ENCODE measurements at regions not wholly inside any gene's neighbourhood (a gene's known extent, or its start where the extent isn't known, plus 50 kb on each side); places are given as distances from the start of the nearest gene placed in this dataset.

DNA sequence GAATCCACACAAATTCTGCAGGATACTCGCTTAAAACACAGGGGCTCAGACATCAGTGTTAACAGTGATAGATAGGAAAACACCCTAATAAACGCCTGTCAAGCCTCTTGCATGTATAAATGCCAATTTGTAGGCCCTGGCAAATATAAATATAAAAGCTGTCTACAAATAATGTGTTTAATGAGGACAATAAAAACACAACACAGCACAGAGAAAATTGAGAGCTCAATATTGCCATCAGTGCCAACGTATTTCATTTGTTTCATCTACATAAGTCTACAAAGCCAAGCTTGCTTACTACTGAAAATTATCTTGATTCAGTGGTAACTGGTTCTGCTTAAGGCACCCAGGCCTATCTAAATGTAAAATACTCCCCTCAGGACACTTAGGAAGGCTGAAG, 1387.0 kb upstream of the TENM4 start:
- POLR2A ChIA-PET = no interaction called here
- WGBS (ENCODE audit: missing lambda C conversion rate) = 0% methylated on average over 3 of the region's 3 CpGs
- CTCF ChIA-PET = no interaction called here
- no peak for FAIRE-seq
- H3K27ac ChIP-seq = no peak overlapping the region
- TF ChIP-seq ESRRA (IDR thresholded peaks at IDR 0.05; ENCODE audit: borderline replicate concordance, low read length) = no peak
- no peak for TF ChIP-seq ZSCAN20 (CRISPR knock-in tag; IDR thresholded peaks at IDR 0.05)
- no peak for TF ChIP-seq TFCP2L1 (CRISPR knock-in tag; IDR thresholded peaks at IDR 0.05)
- no peak for TF ChIP-seq RAD21 (conservative IDR thresholded peaks at IDR 0.05 in 1 of 2, IDR thresholded peaks at IDR 0.05 in 1 of 2)
- no peak for TF ChIP-seq NPAS2 (CRISPR knock-in tag; IDR thresholded peaks at IDR 0.05; ENCODE audit: borderline replicate concordance)
- TF ChIP-seq POLR2A (IDR thresholded peaks at IDR 0.05; ENCODE audit: low read length) = no peak
- no peak for TF ChIP-seq ZFP36 (IDR thresholded peaks at IDR 0.05; ENCODE audit: borderline replicate concordance, partially characterized antibody)
- TF ChIP-seq, protein P1, sequence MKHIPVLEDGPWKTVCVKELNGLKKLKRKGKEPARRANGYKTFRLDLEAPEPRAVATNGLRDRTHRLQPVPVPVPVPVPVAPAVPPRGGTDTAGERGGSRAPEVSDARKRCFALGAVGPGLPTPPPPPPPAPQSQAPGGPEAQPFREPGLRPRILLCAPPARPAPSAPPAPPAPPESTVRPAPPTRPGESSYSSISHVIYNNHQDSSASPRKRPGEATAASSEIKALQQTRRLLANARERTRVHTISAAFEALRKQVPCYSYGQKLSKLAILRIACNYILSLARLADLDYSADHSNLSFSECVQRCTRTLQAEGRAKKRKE (CRISPR knock-in tag; IDR thresholded peaks at IDR 0.05; ENCODE audit: low read depth) = no peak
- TF ChIP-seq, protein P2, sequence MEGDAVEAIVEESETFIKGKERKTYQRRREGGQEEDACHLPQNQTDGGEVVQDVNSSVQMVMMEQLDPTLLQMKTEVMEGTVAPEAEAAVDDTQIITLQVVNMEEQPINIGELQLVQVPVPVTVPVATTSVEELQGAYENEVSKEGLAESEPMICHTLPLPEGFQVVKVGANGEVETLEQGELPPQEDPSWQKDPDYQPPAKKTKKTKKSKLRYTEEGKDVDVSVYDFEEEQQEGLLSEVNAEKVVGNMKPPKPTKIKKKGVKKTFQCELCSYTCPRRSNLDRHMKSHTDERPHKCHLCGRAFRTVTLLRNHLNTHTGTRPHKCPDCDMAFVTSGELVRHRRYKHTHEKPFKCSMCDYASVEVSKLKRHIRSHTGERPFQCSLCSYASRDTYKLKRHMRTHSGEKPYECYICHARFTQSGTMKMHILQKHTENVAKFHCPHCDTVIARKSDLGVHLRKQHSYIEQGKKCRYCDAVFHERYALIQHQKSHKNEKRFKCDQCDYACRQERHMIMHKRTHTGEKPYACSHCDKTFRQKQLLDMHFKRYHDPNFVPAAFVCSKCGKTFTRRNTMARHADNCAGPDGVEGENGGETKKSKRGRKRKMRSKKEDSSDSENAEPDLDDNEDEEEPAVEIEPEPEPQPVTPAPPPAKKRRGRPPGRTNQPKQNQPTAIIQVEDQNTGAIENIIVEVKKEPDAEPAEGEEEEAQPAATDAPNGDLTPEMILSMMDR (IDR thresholded peaks at IDR 0.05) = no peak
- no peak for TF ChIP-seq CEBPB (IDR thresholded peaks at IDR 0.05)
- TF ChIP-seq BHLHE40 (IDR thresholded peaks at IDR 0.05; ENCODE audit: low read depth, low read length) = no peak
- no peak for TF ChIP-seq FOXS1 (CRISPR knock-in tag; IDR thresholded peaks at IDR 0.05)
- TF ChIP-seq, protein P3, sequence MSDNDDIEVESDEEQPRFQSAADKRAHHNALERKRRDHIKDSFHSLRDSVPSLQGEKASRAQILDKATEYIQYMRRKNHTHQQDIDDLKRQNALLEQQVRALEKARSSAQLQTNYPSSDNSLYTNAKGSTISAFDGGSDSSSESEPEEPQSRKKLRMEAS (IDR thresholded peaks at IDR 0.05) = no peak
- ATAC-seq = no peak
- H3K9me3 ChIP-seq = no peaks in the 10 kb centered on the region
- no peak overlapping the region for H3K4me3 ChIP-seq
- DNase-seq (ENCODE audit: low read depth in 1 of 2, low spot score in 1 of 2) = no peak
- no peak overlapping the region for H3K4me2 ChIP-seq
- no peaks in the 10 kb centered on the region for H3K4me1 ChIP-seq

DNA sequence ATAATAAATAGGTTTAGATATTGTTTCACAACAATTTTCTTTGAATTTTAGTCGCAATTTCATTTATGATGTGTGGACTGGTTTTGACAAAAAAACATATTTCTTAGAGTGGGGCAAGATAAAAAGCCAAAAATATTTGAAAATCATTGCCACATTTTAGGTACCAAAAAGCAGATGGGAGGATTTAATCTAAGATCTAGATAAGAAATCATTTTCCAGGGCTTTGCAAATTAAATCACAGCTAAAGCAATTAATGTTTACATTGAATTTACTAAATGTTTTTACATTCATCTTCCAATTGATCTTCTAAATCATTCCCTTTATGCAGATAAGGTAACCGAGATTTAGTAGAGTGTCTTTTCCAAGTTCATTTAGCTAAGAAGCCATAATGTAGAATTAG, 1386.0 kb upstream of the TENM4 start:
- 5% methylated on average over 2 of the region's 2 CpGs for WGBS (ENCODE audit: missing lambda C conversion rate)
- ChIA-PET POLR2A (no interaction called here), CTCF (no interaction called here)
- Histone ChIP-seq H3K4me2 (no peak overlapping the region), H3K4me1 (no peaks in the 10 kb centered on the region), H3K9me3 (no peaks in the 10 kb centered on the region), H3K27ac (no peak overlapping the region), H3K4me3 (no peak overlapping the region)
- ATAC-seq (no peak), DNase-seq (ENCODE audit: low read depth in 1 of 2, low spot score in 1 of 2) (no peak), FAIRE-seq (no peak)
- no peak for TF ChIP-seq HEYL (CRISPR knock-in tag; IDR thresholded peaks at IDR 0.05)
- TF ChIP-seq MYC (IDR thresholded peaks at IDR 0.05; ENCODE audit: borderline replicate concordance, low read length) = no peak
- TF ChIP-seq EP300 (IDR thresholded peaks at IDR 0.05) = no peak
- TF ChIP-seq, protein P3 (IDR thresholded peaks at IDR 0.05) = no peak
- no peak for TF ChIP-seq POLR2AphosphoS2 (conservative IDR thresholded peaks at IDR 0.05; ENCODE audit: low read length)
- no peak for TF ChIP-seq TFCP2L1 (CRISPR knock-in tag; IDR thresholded peaks at IDR 0.05)
- TF ChIP-seq, protein P4, sequence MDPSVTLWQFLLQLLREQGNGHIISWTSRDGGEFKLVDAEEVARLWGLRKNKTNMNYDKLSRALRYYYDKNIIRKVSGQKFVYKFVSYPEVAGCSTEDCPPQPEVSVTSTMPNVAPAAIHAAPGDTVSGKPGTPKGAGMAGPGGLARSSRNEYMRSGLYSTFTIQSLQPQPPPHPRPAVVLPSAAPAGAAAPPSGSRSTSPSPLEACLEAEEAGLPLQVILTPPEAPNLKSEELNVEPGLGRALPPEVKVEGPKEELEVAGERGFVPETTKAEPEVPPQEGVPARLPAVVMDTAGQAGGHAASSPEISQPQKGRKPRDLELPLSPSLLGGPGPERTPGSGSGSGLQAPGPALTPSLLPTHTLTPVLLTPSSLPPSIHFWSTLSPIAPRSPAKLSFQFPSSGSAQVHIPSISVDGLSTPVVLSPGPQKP (IDR thresholded peaks at IDR 0.05; ENCODE audit: low read depth, low read length) = no peak
- no peak for TF ChIP-seq HOXB5 (CRISPR knock-in tag; IDR thresholded peaks at IDR 0.05)
- TF ChIP-seq KDM5A (IDR thresholded peaks at IDR 0.05) = no peak
- no peak for TF ChIP-seq ZNF302 (CRISPR knock-in tag; IDR thresholded peaks at IDR 0.05)
- no peak for TF ChIP-seq FOSB (CRISPR knock-in tag; IDR thresholded peaks at IDR 0.05)
